Endothelial cell of umbilical vein (primary cell): ENCODE measurements at regions not wholly inside any gene's neighbourhood (a gene's known extent, or its start where the extent isn't known, plus 50 kb on each side); places are given as distances from the start of the nearest gene placed in this dataset.

ENCODE experiments used
- BruUV-seq: library from RNA; stranded (reverse); fragments of 400-500 nt; replicated peaks from 2 replicates; lab custom pipeline; 2021; lab: Mats Ljungman, UMichigan
- CTCF ChIA-PET: fragments of 300-600, 350-600 bp; sonication (Branson Sonifier 250); formaldehyde crosslinking; loops from one replicate; lab custom pipeline; 2021; ENCODE audit warnings: antibody characterized with exemption, inconsistent platforms; lab: Charles Lee
- POLR2A ChIA-PET: fragments of 300-600, 350-600 bp; sonication (Branson Sonifier 250); formaldehyde crosslinking; loops from one replicate; lab custom pipeline; 2021; ENCODE audit warnings: antibody characterized with exemption, inconsistent platforms; lab: Charles Lee
- DNase-seq: peaks from one replicate; pipeline ENCODE4 v3.0.0-alpha.2; 2011; ENCODE audit warnings: low read depth, low spot score
- FAIRE-seq: peaks from 2 replicates; lab custom pipeline; 2011; peaks lifted over from hg19 to GRCh38; lab: Jason Lieb, UNC
- H2AFZ ChIP-seq: 2 replicates; pipeline ENCODE4 v1.6.0; 2012; ENCODE audit warnings: low read depth, low read length, control low read depth, inconsistent platforms
- H3K27ac ChIP-seq: 2 replicates; pipeline ENCODE4 v1.5.1; 2011; ENCODE audit warnings: low read depth, mild to moderate bottlenecking, control low read depth, low read length, moderate library complexity; ENCODE audit not compliant: insufficient read depth
- H3K27me3 ChIP-seq, 2 experiments: 2 replicates each; pipeline versions ENCODE4 v1.6.0 to v1.6.1; 2011; ENCODE audit warnings: low read length in 2 of 2, mixed read lengths in 1 of 2; ENCODE audit not compliant: control insufficient read depth in 2 of 2, insufficient read depth in 2 of 2
- H3K36me3 ChIP-seq, 2 experiments: 2 replicates in 1 of 2; 3 replicates in 1 of 2; pipeline ENCODE4 v1.5.1; 2011; ENCODE audit warnings: low read length in 2 of 2, mild to moderate bottlenecking in 1 of 2, moderate library complexity in 1 of 2; ENCODE audit not compliant: control insufficient read depth in 2 of 2, insufficient read depth in 2 of 2; ENCODE audit errors: extremely low read depth in 1 of 2
- H3K4me1 ChIP-seq: 3 replicates; pipeline ENCODE4 v1.5.1; 2011; ENCODE audit warnings: mild to moderate bottlenecking, low read length; ENCODE audit not compliant: control insufficient read depth, insufficient read depth; ENCODE audit errors: extremely low read depth
- H3K4me2 ChIP-seq: 2 replicates; pipeline ENCODE4 v1.6.1; 2011; ENCODE audit warnings: low read length, control low read depth, mixed read lengths; ENCODE audit not compliant: insufficient read depth
- H3K4me3 ChIP-seq, 3 experiments: fragments of 200-600 bp in 1 of 3; sonication (generic), shearing (Covaris generic) in 1 of 3; replicated peaks in 1 of 3; 2 replicates each; pipeline ENCODE4 v1.5.1; 2011 to 2016; ENCODE audit warnings: control low read depth in 3 of 3, low read length in 3 of 3, mild to moderate bottlenecking in 2 of 3, inconsistent platforms in 1 of 3, low read depth in 1 of 3, moderate library complexity in 1 of 3; ENCODE audit not compliant: insufficient read depth in 1 of 3
- H3K79me2 ChIP-seq: 2 replicates; pipeline ENCODE4 v1.6.0; 2012; ENCODE audit warnings: low read length, inconsistent platforms; ENCODE audit not compliant: control insufficient read depth, insufficient read depth
- H3K9ac ChIP-seq: replicated peaks from 2 replicates; pipeline ENCODE3; 2011; ENCODE audit warnings: low read length, control low read depth; ENCODE audit not compliant: insufficient read depth; ENCODE audit errors: extremely low read depth
- H3K9me1 ChIP-seq: replicated peaks from 3 replicates; pipeline ENCODE4 v1.6.0; 2011; ENCODE audit warnings: mild to moderate bottlenecking, low read length; ENCODE audit not compliant: control insufficient read depth, insufficient read depth; ENCODE audit errors: extremely low read depth
- H3K9me3 ChIP-seq: replicated peaks from 2 replicates; pipeline ENCODE4 v1.5.1; 2012; ENCODE audit warnings: low read length, inconsistent platforms; ENCODE audit not compliant: control insufficient read depth, insufficient read depth
- H4K20me1 ChIP-seq: replicated peaks from 2 replicates; pipeline ENCODE3; 2011; ENCODE audit warnings: mild to moderate bottlenecking, low read length; ENCODE audit not compliant: control insufficient read depth, insufficient read depth; ENCODE audit errors: extremely low read depth
- CTCF ChIP-seq, 2 donors: IDR thresholded peaks; 1 replicate in 1 of 2; 2 replicates in 1 of 2; pipeline ENCODE4 v1.5.1; 2011; ENCODE audit warnings: low read length in 2 of 2, mild to moderate bottlenecking in 2 of 2, moderate library complexity in 2 of 2, control low read depth in 1 of 2, inconsistent platforms in 1 of 2, low read depth in 1 of 2; ENCODE audit not compliant: insufficient read depth in 1 of 2; ENCODE audit errors: extremely low read depth in 1 of 2
- EZH2 ChIP-seq: IDR thresholded peaks from 2 replicates; pipeline ENCODE4 v1.6.1; 2012; ENCODE audit warnings: borderline replicate concordance, low read depth, mild to moderate bottlenecking, moderate library complexity, low read length, inconsistent platforms; ENCODE audit not compliant: severe bottlenecking
- FOS ChIP-seq: IDR thresholded peaks from 2 replicates; pipeline ENCODE4 v1.6.1; 2011; ENCODE audit warnings: mild to moderate bottlenecking, low read length, moderate library complexity, borderline replicate concordance; ENCODE audit not compliant: insufficient read depth
- GATA2 ChIP-seq: IDR thresholded peaks from 2 replicates; pipeline ENCODE4 v1.7.0; 2011; ENCODE audit warnings: low read depth, mild to moderate bottlenecking, moderate library complexity, mixed read lengths, low read length; ENCODE audit not compliant: insufficient read length, insufficient read depth
- JUN ChIP-seq: IDR thresholded peaks from 2 replicates; pipeline ENCODE4 v1.6.1; 2011; ENCODE audit warnings: borderline replicate concordance, low read depth; ENCODE audit not compliant: insufficient read length, insufficient read depth
- MAX ChIP-seq: IDR thresholded peaks from 2 replicates; pipeline ENCODE4 v1.6.1; 2011; ENCODE audit not compliant: insufficient read depth, insufficient read length
- MYC ChIP-seq: IDR thresholded peaks from one replicate; pipeline ENCODE4 v1.6.1; 2011; ENCODE audit warnings: mild to moderate bottlenecking, low read depth, low read length
- POLR2A ChIP-seq: IDR thresholded peaks from 2 replicates; pipeline ENCODE4 v1.6.1; 2012; ENCODE audit warnings: low read depth, mild to moderate bottlenecking, control low read depth, low read length
- POLR2AphosphoS5 ChIP-seq: IDR thresholded peaks from 2 replicates; pipeline ENCODE4 v1.6.1; 2012; ENCODE audit warnings: low read depth, mild to moderate bottlenecking, control low read depth, low read length, moderate library complexity; ENCODE audit not compliant: insufficient read depth
- dilution Hi-C: fragments of 300-500 bp; cut with MboI; formaldehyde crosslinking; loops from one replicate; pipeline ENCODE4 v1.15.0; 2019; ENCODE audit warnings: low sequenced_read_pairs; ENCODE audit not compliant: extremely low pct_ligation_motif_present
- intact Hi-C: fragments of 100-400 bp; cut with micrococcal nuclease; formaldehyde crosslinking; loops from one replicate; pipeline ENCODE4 v1.10.0; 2022

- Histone ChIP-seq H3K4me3 (no peak overlapping the region), H3K79me2 (no peaks in the 10 kb centered on the region), H3K9me1 (no peaks in the 10 kb centered on the region), H3K9ac (no peak overlapping the region), H3K4me1 (no peaks in the 10 kb centered on the region), H3K27me3 (no peaks in the 10 kb centered on the region), H3K4me2 (no peak overlapping the region), H3K9me3 (peaks cover 8% of the 10 kb centered on the region), H3K27ac (no peak overlapping the region), H4K20me1 (no peaks in the 10 kb centered on the region), H2AFZ (no peak overlapping the region), H3K36me3 (no peaks in the 10 kb centered on the region)
- ChIA-PET POLR2A (no interaction called here), CTCF (no interaction called here)
- intact Hi-C loops = no loop called here
- DNase-seq (no peak), FAIRE-seq (no peak)
- dilution Hi-C loops = no loop called here
- no TSS peak for BruUV-seq
- no peak for TF ChIP-seq FOS
- TF ChIP-seq GATA2 = no peak
- TF ChIP-seq MYC = no peak
- no peak for TF ChIP-seq JUN
- no peak for TF ChIP-seq POLR2A
- no peak for TF ChIP-seq CTCF (IDR thresholded peaks at IDR 0.05; ENCODE audit: extremely low read depth in 1 of 2, insufficient read depth in 1 of 2, low read depth in 1 of 2, low read length in 2 of 2)
- TF ChIP-seq POLR2AphosphoS5 = no peak
- TF ChIP-seq MAX = no peak
- no peak for TF ChIP-seq EZH2
Observed at GRCh38 chr16:26795184-26795583, 271.5 kb upstream of the C16orf82 start.
